Astrocyte (in vitro differentiated cells and primary cell): ENCODE measurements at regions not wholly inside any gene's neighbourhood (a gene's known extent, or its start where the extent isn't known, plus 50 kb on each side); places are given as distances from the start of the nearest gene placed in this dataset.

Source experiments
- DNase-seq: peaks from one replicate; pipeline ENCODE4 v3.0.0-alpha.2; 2010; ENCODE audit warnings: low read depth
- FAIRE-seq: peaks from 2 replicates; lab custom pipeline; 2011; peaks lifted over from hg19 to GRCh38; lab: Jason Lieb, UNC
- H2AFZ ChIP-seq: 2 replicates; pipeline ENCODE4 v1.6.0; 2012; ENCODE audit warnings: low read depth, low read length, inconsistent platforms
- H3K27ac ChIP-seq: 2 replicates; pipeline ENCODE4 v1.5.1; 2011; ENCODE audit warnings: low read depth, low read length, inconsistent platforms
- H3K27me3 ChIP-seq: 2 replicates; pipeline ENCODE4 v1.6.0; 2011; ENCODE audit warnings: low read length, inconsistent platforms; ENCODE audit not compliant: insufficient read depth
- H3K36me3 ChIP-seq: 2 replicates; pipeline ENCODE4 v1.5.1; 2011; ENCODE audit warnings: low read length, inconsistent platforms; ENCODE audit not compliant: insufficient read depth
- H3K4me1 ChIP-seq: 2 replicates; pipeline ENCODE4 v1.5.1; 2011; ENCODE audit warnings: low read length, inconsistent platforms; ENCODE audit not compliant: insufficient read depth
- H3K4me2 ChIP-seq: 2 replicates; pipeline ENCODE4 v1.6.0; 2012; ENCODE audit warnings: low read length, inconsistent platforms
- H3K4me3 ChIP-seq: 2 replicates; pipeline ENCODE4 v1.5.1; 2011; ENCODE audit warnings: low read depth, mild to moderate bottlenecking, low read length, inconsistent platforms; ENCODE audit not compliant: insufficient read depth
- H3K79me2 ChIP-seq: 2 replicates; pipeline ENCODE4 v1.6.0; 2012; ENCODE audit warnings: mild to moderate bottlenecking, low read length, inconsistent platforms; ENCODE audit not compliant: insufficient read depth
- H3K9ac ChIP-seq: 2 replicates; pipeline ENCODE4 v1.6.0; 2012; ENCODE audit warnings: mild to moderate bottlenecking, low read length, inconsistent platforms
- H3K9me3 ChIP-seq: 2 replicates; pipeline ENCODE4 v1.5.1; 2012; ENCODE audit warnings: low read depth, mild to moderate bottlenecking, low read length, inconsistent platforms; ENCODE audit not compliant: insufficient read depth
- H4K20me1 ChIP-seq: 2 replicates; pipeline ENCODE4 v1.6.0; 2012; ENCODE audit warnings: low read length, inconsistent platforms; ENCODE audit not compliant: insufficient read depth
- H3K27ac Mint-ChIP-seq: one replicate; pipeline ENCODE4 v1.8.0; 2021; ENCODE audit warnings: mild to moderate bottlenecking, mixed read lengths; ENCODE audit not compliant: unreplicated experiment
- H3K27me3 Mint-ChIP-seq: one replicate; pipeline ENCODE4 v1.8.0; 2021; ENCODE audit warnings: low read depth, mixed read lengths; ENCODE audit not compliant: unreplicated experiment
- H3K36me3 Mint-ChIP-seq: one replicate; pipeline ENCODE4 v1.8.0; 2021; ENCODE audit warnings: low read depth, mixed read lengths; ENCODE audit not compliant: unreplicated experiment
- H3K4me1 Mint-ChIP-seq: one replicate; pipeline ENCODE4 v1.8.0; 2021; ENCODE audit warnings: low read depth, mixed read lengths; ENCODE audit not compliant: unreplicated experiment
- H3K4me3 Mint-ChIP-seq: one replicate; pipeline ENCODE4 v1.8.0; 2021; ENCODE audit warnings: mild to moderate bottlenecking, moderate library complexity, mixed read lengths; ENCODE audit not compliant: unreplicated experiment
- H3K9me3 Mint-ChIP-seq: one replicate; pipeline ENCODE4 v1.8.0; 2021; ENCODE audit warnings: mild to moderate bottlenecking, mixed read lengths; ENCODE audit not compliant: unreplicated experiment
- CTCF ChIP-seq: IDR thresholded peaks from 2 replicates; pipeline ENCODE4 v1.5.1; 2011; ENCODE audit warnings: low read depth, mild to moderate bottlenecking, inconsistent platforms, low read length, moderate library complexity; ENCODE audit not compliant: insufficient read depth
- EZH2 ChIP-seq: IDR thresholded peaks from 2 replicates; pipeline ENCODE4 v1.6.1; 2012; ENCODE audit warnings: mild to moderate bottlenecking, low read length, inconsistent platforms; ENCODE audit not compliant: insufficient read depth

GRCh38 chr4:100820249-100820648, 302.4 kb upstream of the EMCN start:
- Mint-ChIP-seq H3K4me3 (no peak overlapping the region), H3K9me3 (no peaks in the 10 kb centered on the region), H3K4me1 (peaks cover 23% of the 10 kb centered on the region), H3K27me3 (no peaks in the 10 kb centered on the region), H3K36me3 (no peaks in the 10 kb centered on the region), H3K27ac (no peak overlapping the region)
- peaks cover 6% of the 10 kb centered on the region for H3K4me1 ChIP-seq
- DNase-seq (no peak), FAIRE-seq (no peak)
- no peak for TF ChIP-seq CTCF
- TF ChIP-seq EZH2, result no peak
- H2AFZ ChIP-seq, result no peak overlapping the region
- no peak overlapping the region for H3K9ac ChIP-seq
- H4K20me1 ChIP-seq, result no peaks in the 10 kb centered on the region
- H3K27me3 ChIP-seq, result no peaks in the 10 kb centered on the region
- no peaks in the 10 kb centered on the region for H3K9me3 ChIP-seq
- H3K36me3 ChIP-seq, result no peaks in the 10 kb centered on the region
- no peaks in the 10 kb centered on the region for H3K79me2 ChIP-seq
- H3K4me3 ChIP-seq, result no peak overlapping the region
- H3K4me2 ChIP-seq, result no peak overlapping the region
- H3K27ac ChIP-seq, result no peak overlapping the region

GRCh38 chr4:100819505-100819904, 301.7 kb upstream of the EMCN start:
- H3K9ac ChIP-seq, result no peak overlapping the region
- no peak overlapping the region for H2AFZ ChIP-seq
- no peaks in the 10 kb centered on the region for H3K79me2 ChIP-seq
- TF ChIP-seq CTCF (no peak), EZH2 (no peak)
- H3K27ac ChIP-seq, result no peak overlapping the region
- no peaks in the 10 kb centered on the region for H3K27me3 Mint-ChIP-seq
- no peaks in the 10 kb centered on the region for H3K27me3 ChIP-seq
- H3K36me3 ChIP-seq, result no peaks in the 10 kb centered on the region
- H3K9me3 Mint-ChIP-seq, result no peaks in the 10 kb centered on the region
- no peak overlapping the region for H3K27ac Mint-ChIP-seq
- no peaks in the 10 kb centered on the region for H3K9me3 ChIP-seq
- no peak for DNase-seq
- no peak overlapping the region for H3K4me3 Mint-ChIP-seq
- H4K20me1 ChIP-seq, result no peaks in the 10 kb centered on the region
- no peak for FAIRE-seq
- peaks cover 6% of the 10 kb centered on the region for H3K4me1 ChIP-seq
- peaks cover 21% of the 10 kb centered on the region for H3K4me1 Mint-ChIP-seq
- H3K4me3 ChIP-seq, result no peak overlapping the region
- H3K4me2 ChIP-seq, result no peak overlapping the region
- no peaks in the 10 kb centered on the region for H3K36me3 Mint-ChIP-seq

- Histone ChIP-seq H4K20me1 (no peaks in the 10 kb centered on the region), H3K27me3 (no peaks in the 10 kb centered on the region), H3K36me3 (no peaks in the 10 kb centered on the region), H2AFZ (no peak overlapping the region), H3K9ac (no peak overlapping the region), H3K4me3 (no peak overlapping the region), H3K79me2 (no peaks in the 10 kb centered on the region), H3K4me1 (no peaks in the 10 kb centered on the region), H3K4me2 (no peak overlapping the region), H3K9me3 (no peaks in the 10 kb centered on the region), H3K27ac (no peak overlapping the region)
- TF ChIP-seq CTCF (no peak), EZH2 (no peak)
- no peak for DNase-seq
- no peak overlapping the region for H3K27ac Mint-ChIP-seq
- no peaks in the 10 kb centered on the region for H3K27me3 Mint-ChIP-seq
- no peak overlapping the region for H3K4me3 Mint-ChIP-seq
- H3K9me3 Mint-ChIP-seq, result no peaks in the 10 kb centered on the region
- no peaks in the 10 kb centered on the region for H3K36me3 Mint-ChIP-seq
- no peak for FAIRE-seq
- peaks cover 8% of the 10 kb centered on the region for H3K4me1 Mint-ChIP-seq
Measured at GRCh38 chr4:100816436-100817045, 298.7 kb upstream of the EMCN start.
